GM12878 (cell line): ENCODE measurements at regions not wholly inside any gene's neighbourhood (a gene's known extent, or its start where the extent isn't known, plus 50 kb on each side); places are given as distances from the start of the nearest gene placed in this dataset.

ENCODE experiments used
- ATAC-seq: fragments of 200-7000 bp; cut with Tn5 transposase; 3 replicates; pipeline ENCODE4 v1.9.1; 2020; ENCODE audit warnings: mild to moderate bottlenecking, moderate library complexity
- BruUV-seq: library from RNA; stranded (reverse); fragments of 400-500 nt; replicated peaks from 2 replicates; lab custom pipeline; 2021; lab: Mats Ljungman, UMichigan
- CTCF ChIA-PET: fragments of 300-600 bp; sonication (Branson Sonifier 250); formaldehyde crosslinking; extraction: SDS; loops from one replicate; lab custom pipeline; 2021; ENCODE audit warnings: inconsistent platforms; lab: Yijun Ruan, JAX
- POLR2A ChIA-PET: fragments of 350-600 bp; formaldehyde crosslinking; extraction: SDS; loops from one replicate; lab custom pipeline; 2021; ENCODE audit warnings: inconsistent platforms; lab: Charles Lee
- RAD21 ChIA-PET: fragments of 300-600 bp; sonication (Branson Sonifier 250); formaldehyde crosslinking; loops from one replicate; lab custom pipeline; 2023; ENCODE audit warnings: antibody characterized with exemption; ENCODE audit not compliant: unreplicated experiment; lab: Charles Lee
- SMC1A ChIA-PET: fragments of 300-600 bp; sonication (Branson Sonifier 250); formaldehyde crosslinking; loops from one replicate; lab custom pipeline; 2023; ENCODE audit not compliant: unreplicated experiment, uncharacterized antibody; lab: Charles Lee
- DNase-seq: peaks from one replicate; pipeline ENCODE4 v3.0.0-alpha.2; 2011; ENCODE audit warnings: low read depth, low spot score
- FAIRE-seq: peaks from 3 replicates; lab custom pipeline; 2011; peaks lifted over from hg19 to GRCh38; lab: Jason Lieb, UNC
- H2AFZ ChIP-seq: 2 replicates; pipeline ENCODE4 v1.6.0; 2011; ENCODE audit warnings: low read depth, low read length, control low read depth; ENCODE audit not compliant: control insufficient read depth
- H3K27ac ChIP-seq: 2 replicates; pipeline ENCODE4 v1.5.1; 2011; ENCODE audit warnings: control low read depth; ENCODE audit not compliant: control insufficient read depth, insufficient read depth
- H3K27me3 ChIP-seq, 2 experiments: replicated peaks in 1 of 2; 2 replicates each; pipeline versions ENCODE4 v1.6.0 to v1.6.1; 2011; ENCODE audit warnings: low read length in 1 of 2; ENCODE audit not compliant: control insufficient read depth in 2 of 2, insufficient read depth in 2 of 2
- H3K36me3 ChIP-seq, 2 experiments: 2 replicates each; pipeline ENCODE4 v1.5.1; 2011; ENCODE audit warnings: low read length in 1 of 2; ENCODE audit not compliant: control insufficient read depth in 2 of 2, insufficient read depth in 2 of 2
- H3K4me1 ChIP-seq: 2 replicates; pipeline ENCODE4 v1.6.1; 2011; ENCODE audit warnings: mild to moderate bottlenecking, low read length, moderate library complexity, mixed read lengths; ENCODE audit not compliant: control insufficient read depth, insufficient read depth
- H3K4me2 ChIP-seq: 2 replicates; pipeline ENCODE4 v1.6.0; 2011; ENCODE audit warnings: control low read depth; ENCODE audit not compliant: control insufficient read depth, insufficient read depth
- H3K4me3 ChIP-seq: fragments of 200-600 bp; sonication (generic); 2 replicates; pipeline ENCODE4 v1.5.1; 2016
- H3K79me2 ChIP-seq: 2 replicates; pipeline ENCODE4 v1.6.0; 2011; ENCODE audit warnings: low read length; ENCODE audit not compliant: control insufficient read depth, insufficient read depth
- H3K9ac ChIP-seq: 2 replicates; pipeline ENCODE4 v1.8.0; 2011; ENCODE audit warnings: low read length, control low read depth, mixed read lengths; ENCODE audit not compliant: control insufficient read depth, insufficient read depth
- H3K9me3 ChIP-seq: replicated peaks from 3 replicates; pipeline ENCODE4 v1.5.1; 2011; ENCODE audit warnings: mild to moderate bottlenecking, low read length; ENCODE audit not compliant: control insufficient read depth, insufficient read depth
- H4K20me1 ChIP-seq: 2 replicates; pipeline ENCODE4 v1.6.0; 2011; ENCODE audit not compliant: control insufficient read depth, insufficient read depth
- CREM ChIP-seq: IDR thresholded peaks from 2 replicates; pipeline ENCODE4 v1.6.1; 2014; ENCODE audit warnings: antibody characterized with exemption, low read depth
- EGR1 ChIP-seq, 2 experiments: IDR thresholded peaks; 1 replicate in 1 of 2; 2 replicates in 1 of 2; pipeline ENCODE4 v1.6.1; 2011 to 2012; ENCODE audit warnings: low read depth in 2 of 2, low read length in 2 of 2, borderline replicate concordance in 1 of 2, mild to moderate bottlenecking in 1 of 2, moderate library complexity in 1 of 2
- FOS ChIP-seq: IDR thresholded peaks from 3 replicates; pipeline ENCODE4 v1.6.1; 2011; ENCODE audit warnings: borderline replicate concordance; ENCODE audit not compliant: insufficient read length; ENCODE audit errors: extremely low read depth
- HDGF ChIP-seq: fragments of 450-650 bp; IDR thresholded peaks from 2 replicates; pipeline ENCODE4 v1.6.1; 2016; ENCODE audit warnings: antibody characterized with exemption
- MTA3 ChIP-seq: IDR thresholded peaks from 2 replicates; pipeline ENCODE4 v1.6.1; 2012; ENCODE audit warnings: low read length, inconsistent platforms, borderline replicate concordance
- RUNX3 ChIP-seq: IDR thresholded peaks from 2 replicates; pipeline ENCODE4 v1.6.1; 2012; ENCODE audit warnings: low read length, inconsistent platforms
- WGBS: methylation state at CpG from one replicate; pipeline ENCODE4 v1.1.6; 2016; ENCODE audit warnings: low lambda C conversion rate; ENCODE audit not compliant: insufficient replicate concordance, insufficient coverage; ENCODE audit errors: missing lambda C conversion rate; 5-methylcytosine and 5-hydroxymethylcytosine counted together
- in situ Hi-C: fragments of 300-500 bp; cut with MboI; formaldehyde crosslinking; loops from 9 replicates; pipeline ENCODE4 v1.14.3; 2018; ENCODE audit warnings: mixed read lengths
- intact Hi-C: fragments of 100-400 bp; cut with micrococcal nuclease; formaldehyde crosslinking; loops from one replicate; pipeline ENCODE4 v1.14.2; 2022; ENCODE audit not compliant: unreplicated experiment
- TF ChIP-seq, protein P1 (sequence below): IDR thresholded peaks from 2 replicates; pipeline ENCODE4 v1.6.1; 2012; ENCODE audit warnings: low read depth, low read length, improper control_type of control experiment
- TF ChIP-seq, protein P2 (sequence below): fragments of 450-650 bp; formaldehyde crosslinking; IDR thresholded peaks from 2 replicates; pipeline ENCODE4 v1.4.0; 2022; ENCODE audit warnings: mild to moderate bottlenecking, moderate library complexity
- TF ChIP-seq, protein P3 (sequence below): IDR thresholded peaks from 2 replicates; pipeline ENCODE4 v1.6.1; 2012; ENCODE audit warnings: mild to moderate bottlenecking, low read depth, low read length
- TF ChIP-seq, protein P4 (sequence below): IDR thresholded peaks from 2 replicates; pipeline ENCODE4 v1.6.1; 2012; ENCODE audit warnings: low read depth, low read length, improper control_type of control experiment
- TF ChIP-seq, protein P5 (sequence below): IDR thresholded peaks from 2 replicates; pipeline ENCODE4 v1.6.1; 2011; ENCODE audit warnings: mild to moderate bottlenecking, low read depth, low read length, moderate library complexity; ENCODE audit not compliant: insufficient replicate concordance

DNA sequence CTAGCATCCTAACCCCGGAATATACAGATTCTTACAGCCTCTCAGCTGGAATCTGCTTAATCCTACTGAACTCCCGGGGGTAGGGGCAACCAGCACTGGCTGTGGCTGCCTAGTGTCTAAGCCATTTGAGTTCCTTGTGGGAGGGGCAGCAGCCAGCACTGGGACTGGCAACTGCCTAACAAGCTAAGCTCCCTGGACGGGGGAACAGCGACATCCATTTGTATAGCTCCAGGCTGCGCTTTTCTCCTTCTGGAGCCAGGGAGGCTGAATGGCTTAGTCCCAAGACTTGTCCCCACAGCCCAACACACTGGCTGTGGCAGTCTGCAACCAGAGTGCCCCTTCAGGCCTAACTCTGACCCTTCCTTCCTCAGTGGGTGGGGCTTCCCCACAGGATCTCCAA lies 787.2 kb downstream of the METTL4 start:
- no peaks in the 10 kb centered on the region for H3K4me1 ChIP-seq
- in situ Hi-C loops, result no loop called here
- H3K27ac ChIP-seq, result no peak overlapping the region
- WGBS, result 12% methylated on average over 5 of the region's 5 CpGs
- CTCF ChIA-PET, result no interaction called here
- no peaks in the 10 kb centered on the region for H3K9me3 ChIP-seq
- no peaks in the 10 kb centered on the region for H3K36me3 ChIP-seq
- no peak overlapping the region for H3K4me3 ChIP-seq
- H3K27me3 ChIP-seq, result no peaks in the 10 kb centered on the region
- no TSS peak for BruUV-seq
- FAIRE-seq (no peak), ATAC-seq (no peak), DNase-seq (no peak)
- SMC1A ChIA-PET, result no interaction called here
- RAD21 ChIA-PET, result no interaction called here
- POLR2A ChIA-PET, result no interaction called here
- H4K20me1 ChIP-seq, result no peaks in the 10 kb centered on the region
- H3K79me2 ChIP-seq, result no peaks in the 10 kb centered on the region
- H3K9ac ChIP-seq, result no peak overlapping the region
- H3K4me2 ChIP-seq, result no peak overlapping the region
- intact Hi-C loops, result no loop called here
- no peak overlapping the region for H2AFZ ChIP-seq
- TF ChIP-seq RUNX3 (no peak), MTA3 (no peak), CREM (no peak), HDGF (no peak), EGR1 (IDR thresholded peaks at IDR 0.05; ENCODE audit: borderline replicate concordance in 1 of 2, low read depth in 2 of 2, low read length in 2 of 2) (no peak), FOS (no peak)
- TF ChIP-seq, protein P1, sequence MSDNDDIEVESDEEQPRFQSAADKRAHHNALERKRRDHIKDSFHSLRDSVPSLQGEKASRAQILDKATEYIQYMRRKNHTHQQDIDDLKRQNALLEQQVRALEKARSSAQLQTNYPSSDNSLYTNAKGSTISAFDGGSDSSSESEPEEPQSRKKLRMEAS, result no peak
- TF ChIP-seq, protein P2, sequence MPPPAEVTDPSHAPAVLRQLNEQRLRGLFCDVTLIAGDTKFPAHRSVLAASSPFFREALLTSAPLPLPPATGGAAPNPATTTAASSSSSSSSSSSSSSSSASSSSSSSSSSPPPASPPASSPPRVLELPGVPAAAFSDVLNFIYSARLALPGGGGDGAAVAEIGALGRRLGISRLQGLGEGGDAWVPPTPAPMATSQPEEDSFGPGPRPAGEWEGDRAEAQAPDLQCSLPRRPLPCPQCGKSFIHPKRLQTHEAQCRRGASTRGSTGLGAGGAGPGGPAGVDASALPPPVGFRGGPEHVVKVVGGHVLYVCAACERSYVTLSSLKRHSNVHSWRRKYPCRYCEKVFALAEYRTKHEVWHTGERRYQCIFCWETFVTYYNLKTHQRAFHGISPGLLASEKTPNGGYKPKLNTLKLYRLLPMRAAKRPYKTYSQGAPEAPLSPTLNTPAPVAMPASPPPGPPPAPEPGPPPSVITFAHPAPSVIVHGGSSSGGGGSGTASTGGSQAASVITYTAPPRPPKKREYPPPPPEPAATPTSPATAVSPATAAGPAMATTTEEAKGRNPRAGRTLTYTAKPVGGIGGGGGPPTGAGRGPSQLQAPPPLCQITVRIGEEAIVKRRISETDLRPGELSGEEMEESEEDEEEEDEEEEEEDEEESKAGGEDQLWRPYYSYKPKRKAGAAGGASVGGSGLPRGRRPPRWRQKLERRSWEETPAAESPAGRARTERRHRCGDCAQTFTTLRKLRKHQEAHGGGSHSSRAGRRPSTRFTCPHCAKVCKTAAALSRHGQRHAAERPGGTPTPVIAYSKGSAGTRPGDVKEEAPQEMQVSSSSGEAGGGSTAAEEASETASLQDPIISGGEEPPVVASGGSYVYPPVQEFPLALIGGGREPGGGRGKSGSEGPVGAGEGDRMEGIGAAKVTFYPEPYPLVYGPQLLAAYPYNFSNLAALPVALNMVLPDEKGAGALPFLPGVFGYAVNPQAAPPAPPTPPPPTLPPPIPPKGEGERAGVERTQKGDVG (CRISPR knock-in tag), result no peak
- TF ChIP-seq, protein P3, sequence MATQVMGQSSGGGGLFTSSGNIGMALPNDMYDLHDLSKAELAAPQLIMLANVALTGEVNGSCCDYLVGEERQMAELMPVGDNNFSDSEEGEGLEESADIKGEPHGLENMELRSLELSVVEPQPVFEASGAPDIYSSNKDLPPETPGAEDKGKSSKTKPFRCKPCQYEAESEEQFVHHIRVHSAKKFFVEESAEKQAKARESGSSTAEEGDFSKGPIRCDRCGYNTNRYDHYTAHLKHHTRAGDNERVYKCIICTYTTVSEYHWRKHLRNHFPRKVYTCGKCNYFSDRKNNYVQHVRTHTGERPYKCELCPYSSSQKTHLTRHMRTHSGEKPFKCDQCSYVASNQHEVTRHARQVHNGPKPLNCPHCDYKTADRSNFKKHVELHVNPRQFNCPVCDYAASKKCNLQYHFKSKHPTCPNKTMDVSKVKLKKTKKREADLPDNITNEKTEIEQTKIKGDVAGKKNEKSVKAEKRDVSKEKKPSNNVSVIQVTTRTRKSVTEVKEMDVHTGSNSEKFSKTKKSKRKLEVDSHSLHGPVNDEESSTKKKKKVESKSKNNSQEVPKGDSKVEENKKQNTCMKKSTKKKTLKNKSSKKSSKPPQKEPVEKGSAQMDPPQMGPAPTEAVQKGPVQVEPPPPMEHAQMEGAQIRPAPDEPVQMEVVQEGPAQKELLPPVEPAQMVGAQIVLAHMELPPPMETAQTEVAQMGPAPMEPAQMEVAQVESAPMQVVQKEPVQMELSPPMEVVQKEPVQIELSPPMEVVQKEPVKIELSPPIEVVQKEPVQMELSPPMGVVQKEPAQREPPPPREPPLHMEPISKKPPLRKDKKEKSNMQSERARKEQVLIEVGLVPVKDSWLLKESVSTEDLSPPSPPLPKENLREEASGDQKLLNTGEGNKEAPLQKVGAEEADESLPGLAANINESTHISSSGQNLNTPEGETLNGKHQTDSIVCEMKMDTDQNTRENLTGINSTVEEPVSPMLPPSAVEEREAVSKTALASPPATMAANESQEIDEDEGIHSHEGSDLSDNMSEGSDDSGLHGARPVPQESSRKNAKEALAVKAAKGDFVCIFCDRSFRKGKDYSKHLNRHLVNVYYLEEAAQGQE, result no peak
- TF ChIP-seq, protein P4, sequence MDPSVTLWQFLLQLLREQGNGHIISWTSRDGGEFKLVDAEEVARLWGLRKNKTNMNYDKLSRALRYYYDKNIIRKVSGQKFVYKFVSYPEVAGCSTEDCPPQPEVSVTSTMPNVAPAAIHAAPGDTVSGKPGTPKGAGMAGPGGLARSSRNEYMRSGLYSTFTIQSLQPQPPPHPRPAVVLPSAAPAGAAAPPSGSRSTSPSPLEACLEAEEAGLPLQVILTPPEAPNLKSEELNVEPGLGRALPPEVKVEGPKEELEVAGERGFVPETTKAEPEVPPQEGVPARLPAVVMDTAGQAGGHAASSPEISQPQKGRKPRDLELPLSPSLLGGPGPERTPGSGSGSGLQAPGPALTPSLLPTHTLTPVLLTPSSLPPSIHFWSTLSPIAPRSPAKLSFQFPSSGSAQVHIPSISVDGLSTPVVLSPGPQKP, result no peak
- TF ChIP-seq, protein P5, sequence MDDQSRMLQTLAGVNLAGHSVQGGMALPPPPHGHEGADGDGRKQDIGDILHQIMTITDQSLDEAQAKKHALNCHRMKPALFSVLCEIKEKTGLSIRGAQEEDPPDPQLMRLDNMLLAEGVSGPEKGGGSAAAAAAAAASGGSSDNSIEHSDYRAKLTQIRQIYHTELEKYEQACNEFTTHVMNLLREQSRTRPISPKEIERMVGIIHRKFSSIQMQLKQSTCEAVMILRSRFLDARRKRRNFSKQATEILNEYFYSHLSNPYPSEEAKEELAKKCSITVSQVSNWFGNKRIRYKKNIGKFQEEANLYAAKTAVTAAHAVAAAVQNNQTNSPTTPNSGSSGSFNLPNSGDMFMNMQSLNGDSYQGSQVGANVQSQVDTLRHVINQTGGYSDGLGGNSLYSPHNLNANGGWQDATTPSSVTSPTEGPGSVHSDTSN, result no peak
